IPS-15b (cell line): ENCODE measurements at regions not wholly inside any gene's neighbourhood (a gene's known extent, or its start where the extent isn't known, plus 50 kb on each side); places are given as distances from the start of the nearest gene placed in this dataset.
"Not testable (repeated sequence)": the region's sequence is repeated elsewhere in the genome, so short reads cannot be mapped to it uniquely, and the experiment has no call there.

ENCODE experiments used
- H3K27me3 ChIP-seq: one replicate; pipeline ENCODE4 v1.6.1; 2013; ENCODE audit warnings: low read length; ENCODE audit not compliant: control insufficient read depth, insufficient read depth
- H3K36me3 ChIP-seq: one replicate; pipeline ENCODE4 v1.6.1; 2013; ENCODE audit warnings: low read length; ENCODE audit not compliant: control insufficient read depth, insufficient read depth
- H3K4me1 ChIP-seq: one replicate; pipeline ENCODE4 v1.6.1; 2013; ENCODE audit warnings: mild to moderate bottlenecking, low read length; ENCODE audit not compliant: control insufficient read depth, insufficient read depth
- H3K4me3 ChIP-seq: one replicate; pipeline ENCODE4 v1.5.1; 2013; ENCODE audit warnings: low read depth, low read length
- H3K9ac ChIP-seq: one replicate; pipeline ENCODE4 v1.6.1; 2013; ENCODE audit warnings: low read depth, mild to moderate bottlenecking, low read length
- H3K9me3 ChIP-seq: one replicate; pipeline ENCODE4 v1.6.1; 2013; ENCODE audit warnings: mild to moderate bottlenecking, low read length; ENCODE audit not compliant: control insufficient read depth, insufficient read depth

- H3K4me1 ChIP-seq, H3K9me3 ChIP-seq, H3K9ac ChIP-seq, H3K36me3 ChIP-seq, H3K27me3 ChIP-seq, H3K4me3 ChIP-seq: not testable (repeated sequence)
These were observed 374.4 kb upstream of the NT5C1B start for GRCh38 chr2:18963739-18964256.

DNA sequence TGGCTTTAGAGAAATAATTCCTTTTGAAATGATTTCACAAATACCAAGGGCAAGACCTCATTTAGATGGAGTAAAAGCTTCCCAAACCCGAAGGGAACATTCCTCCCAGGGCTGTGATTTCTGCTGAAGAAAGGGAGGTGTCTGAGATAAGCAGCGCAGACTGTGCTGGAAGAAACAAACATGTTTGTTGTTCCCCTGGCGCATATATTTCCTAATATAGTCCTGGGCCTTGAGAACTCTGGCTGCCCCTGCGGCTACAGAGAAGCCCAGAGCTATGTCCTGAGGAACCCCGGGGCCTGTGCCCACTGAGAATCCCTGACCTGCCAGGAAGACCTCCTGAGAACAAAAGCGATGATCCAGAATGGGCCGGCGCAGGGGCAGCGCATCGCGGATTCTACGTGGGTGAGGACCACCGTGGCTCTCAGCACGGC, 372.6 kb upstream of the NT5C1B start:
- Histone ChIP-seq H3K9me3 (no peaks in the 10 kb centered on the region), H3K4me1 (no peaks in the 10 kb centered on the region), H3K27me3 (no peaks in the 10 kb centered on the region), H3K4me3 (no peak overlapping the region), H3K9ac (no peak overlapping the region), H3K36me3 (no peaks in the 10 kb centered on the region)

DNA sequence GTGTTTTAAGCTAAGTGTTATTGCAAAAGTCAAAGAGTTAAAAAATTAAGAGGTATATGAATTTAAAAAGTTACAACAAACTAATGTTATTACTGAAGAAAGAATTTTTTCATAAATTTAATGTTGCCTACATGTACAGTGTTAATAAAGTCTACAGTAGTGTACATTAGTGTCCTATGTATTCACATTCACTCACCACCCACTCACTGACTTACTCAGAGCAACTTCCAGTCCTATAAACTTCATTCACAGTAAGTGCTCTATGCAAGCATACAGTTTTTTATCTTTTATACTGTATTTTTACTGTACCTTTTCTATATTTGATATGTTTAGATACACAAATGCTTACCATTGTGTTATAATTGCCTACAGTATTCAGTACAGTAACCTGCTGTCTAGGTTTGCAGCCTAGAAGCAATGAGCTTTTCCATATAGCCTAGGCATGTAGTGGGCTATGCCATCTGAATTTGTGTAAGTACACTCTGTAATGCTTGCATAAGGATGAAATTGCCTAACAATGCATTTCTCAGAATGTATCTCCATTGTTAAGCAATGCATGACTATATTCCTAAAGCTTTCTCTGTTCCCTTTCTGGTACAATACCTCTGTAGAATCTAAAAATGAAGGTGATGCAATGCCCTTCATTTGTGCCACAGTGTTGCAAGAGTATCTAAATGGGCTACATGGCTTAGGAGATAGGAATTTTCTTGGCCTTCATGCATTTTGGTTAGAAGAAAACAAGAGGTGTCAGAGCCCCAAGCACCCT, 370.8 kb upstream of the NT5C1B start:
- Histone ChIP-seq H3K36me3 (no peaks in the 10 kb centered on the region), H3K27me3 (no peaks in the 10 kb centered on the region), H3K4me1 (no peaks in the 10 kb centered on the region), H3K9ac (no peak overlapping the region), H3K9me3 (no peaks in the 10 kb centered on the region), H3K4me3 (no peak overlapping the region)

DNA sequence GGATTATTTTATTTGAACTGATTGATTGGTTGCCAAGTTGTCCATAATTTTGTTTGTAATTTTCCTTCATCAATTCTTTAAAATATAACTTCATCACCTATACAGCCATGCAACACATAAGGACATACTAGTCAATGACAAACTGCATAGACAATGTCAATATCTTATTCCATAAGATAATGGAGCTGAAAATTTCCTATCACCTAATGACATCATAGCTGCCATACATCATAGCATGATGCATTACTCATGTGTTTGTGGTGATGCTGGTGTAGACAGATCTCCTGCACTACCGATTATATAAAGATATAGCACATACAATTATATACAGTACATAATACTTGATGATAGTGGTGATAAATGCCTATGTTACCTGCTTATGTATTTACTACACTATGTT, 369.8 kb upstream of the NT5C1B start:
- Histone ChIP-seq H3K36me3 (no peaks in the 10 kb centered on the region), H3K4me3 (no peak overlapping the region), H3K27me3 (no peaks in the 10 kb centered on the region), H3K9me3 (no peaks in the 10 kb centered on the region), H3K9ac (no peak overlapping the region), H3K4me1 (no peaks in the 10 kb centered on the region)

GRCh38 chr2:18957909-18958308, 368.5 kb upstream of the NT5C1B start:
- no peaks in the 10 kb centered on the region for H3K9me3 ChIP-seq
- H3K27me3 ChIP-seq, result no peaks in the 10 kb centered on the region
- H3K36me3 ChIP-seq, result no peaks in the 10 kb centered on the region
- H3K4me3 ChIP-seq, result no peak overlapping the region
- no peaks in the 10 kb centered on the region for H3K4me1 ChIP-seq
- no peak overlapping the region for H3K9ac ChIP-seq

DNA sequence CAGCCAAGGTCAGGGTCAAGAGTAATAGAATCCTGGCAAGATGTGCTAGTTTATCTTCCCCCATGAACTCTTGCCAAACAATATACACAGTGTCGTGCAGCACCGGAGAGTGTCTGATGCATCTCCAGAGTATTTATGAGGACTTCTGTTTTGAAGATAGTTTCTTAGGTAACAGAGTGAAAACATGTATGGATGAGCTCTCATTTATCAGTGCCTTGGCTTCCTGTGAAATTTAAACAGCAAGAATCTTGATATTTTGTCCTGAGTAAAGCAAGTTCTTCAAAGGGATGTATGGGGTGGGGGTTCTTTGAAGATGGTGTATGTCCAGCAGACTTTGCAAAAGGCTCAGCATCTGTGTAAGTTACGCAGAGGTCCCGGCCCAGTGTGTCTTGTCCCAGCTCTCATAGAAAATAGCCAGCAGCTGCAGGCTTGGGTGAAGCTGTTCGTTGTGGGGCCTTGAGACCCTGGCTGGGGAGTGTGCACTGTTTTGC, 361.0 kb upstream of the NT5C1B start:
- Histone ChIP-seq H3K36me3 (no peaks in the 10 kb centered on the region), H3K9me3 (no peaks in the 10 kb centered on the region), H3K4me1 (no peaks in the 10 kb centered on the region), H3K9ac (no peak overlapping the region), H3K27me3 (no peaks in the 10 kb centered on the region), H3K4me3 (no peak overlapping the region)

DNA sequence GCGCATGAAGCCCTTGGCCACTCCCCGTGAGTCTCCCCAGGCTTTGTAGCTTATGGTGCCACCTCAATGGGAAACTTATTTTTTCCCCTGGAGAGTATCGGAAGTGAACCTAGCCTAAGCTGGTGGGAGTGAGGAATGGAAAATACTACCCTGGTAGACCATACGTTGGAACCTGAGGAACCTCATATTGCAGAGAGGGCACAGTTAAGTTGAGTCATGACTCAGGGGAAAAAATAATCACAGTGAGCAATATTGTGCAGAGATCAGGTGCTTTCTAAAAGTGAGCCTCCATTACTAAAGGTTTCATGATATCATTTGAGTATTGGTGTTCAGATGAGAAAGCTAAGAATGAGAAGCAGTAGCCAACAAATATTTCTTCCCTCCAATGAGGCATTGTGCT, 360.5 kb upstream of the NT5C1B start:
- H3K4me3 ChIP-seq, result no peak overlapping the region
- no peaks in the 10 kb centered on the region for H3K36me3 ChIP-seq
- H3K4me1 ChIP-seq, result no peaks in the 10 kb centered on the region
- H3K9me3 ChIP-seq, result no peaks in the 10 kb centered on the region
- H3K9ac ChIP-seq, result no peak overlapping the region
- no peaks in the 10 kb centered on the region for H3K27me3 ChIP-seq

GRCh38 chr2:18940184-18940583, 350.8 kb upstream of the NT5C1B start:
- Histone ChIP-seq H3K27me3 (no peaks in the 10 kb centered on the region), H3K4me1 (no peaks in the 10 kb centered on the region), H3K4me3 (no peak overlapping the region), H3K36me3 (no peaks in the 10 kb centered on the region), H3K9ac (no peak overlapping the region), H3K9me3 (no peaks in the 10 kb centered on the region)

- not testable (repeated sequence) for H3K4me1 ChIP-seq, H3K9me3 ChIP-seq, H3K36me3 ChIP-seq, H3K9ac ChIP-seq, H3K27me3 ChIP-seq, H3K4me3 ChIP-seq
These were observed 350.4 kb upstream of the NT5C1B start for GRCh38 chr2:18939740-18940139.

- H3K9me3 ChIP-seq, result no peaks in the 10 kb centered on the region
- H3K36me3 ChIP-seq, result no peaks in the 10 kb centered on the region
- H3K4me3 ChIP-seq, result no peak overlapping the region
- no peaks in the 10 kb centered on the region for H3K27me3 ChIP-seq
- H3K4me1 ChIP-seq, result no peaks in the 10 kb centered on the region
- H3K9ac ChIP-seq, result no peak overlapping the region
These were observed 345.5 kb upstream of the NT5C1B start for GRCh38 chr2:18934886-18935285.

- no peak overlapping the region for H3K9ac ChIP-seq
- no peaks in the 10 kb centered on the region for H3K4me1 ChIP-seq
- no peaks in the 10 kb centered on the region for H3K27me3 ChIP-seq
- no peak overlapping the region for H3K4me3 ChIP-seq
- H3K36me3 ChIP-seq, result no peaks in the 10 kb centered on the region
- H3K9me3 ChIP-seq, result no peaks in the 10 kb centered on the region
These were observed 343.5 kb upstream of the NT5C1B start for GRCh38 chr2:18932853-18933252.

GRCh38 chr2:18930971-18931370, 341.6 kb upstream of the NT5C1B start:
- Histone ChIP-seq H3K36me3 (no peaks in the 10 kb centered on the region), H3K9me3 (no peaks in the 10 kb centered on the region), H3K9ac (no peak overlapping the region), H3K4me1 (no peaks in the 10 kb centered on the region), H3K27me3 (no peaks in the 10 kb centered on the region), H3K4me3 (no peak overlapping the region)
